PFSK-1 (cell line): ENCODE measurements at regions not wholly inside any gene's neighbourhood (a gene's known extent, or its start where the extent isn't known, plus 50 kb on each side); places are given as distances from the start of the nearest gene placed in this dataset.

Experiments used
- SIN3A ChIP-seq: IDR thresholded peaks from 2 replicates; pipeline ENCODE4 v1.6.1; 2012; ENCODE audit warnings: mild to moderate bottlenecking, low read length, moderate library complexity, borderline replicate concordance; ENCODE audit not compliant: insufficient read depth
- TF ChIP-seq, protein P1 (sequence below), 2 experiments: IDR thresholded peaks; 2 replicates each; pipeline versions ENCODE4 v1.6.1 to v1.8.0; 2011 to 2012; ENCODE audit warnings: low read depth in 2 of 2, low read length in 2 of 2, control low read depth in 1 of 2, inconsistent platforms in 1 of 2, mild to moderate bottlenecking in 1 of 2, moderate library complexity in 1 of 2; ENCODE audit not compliant: insufficient read depth in 1 of 2

DNA sequence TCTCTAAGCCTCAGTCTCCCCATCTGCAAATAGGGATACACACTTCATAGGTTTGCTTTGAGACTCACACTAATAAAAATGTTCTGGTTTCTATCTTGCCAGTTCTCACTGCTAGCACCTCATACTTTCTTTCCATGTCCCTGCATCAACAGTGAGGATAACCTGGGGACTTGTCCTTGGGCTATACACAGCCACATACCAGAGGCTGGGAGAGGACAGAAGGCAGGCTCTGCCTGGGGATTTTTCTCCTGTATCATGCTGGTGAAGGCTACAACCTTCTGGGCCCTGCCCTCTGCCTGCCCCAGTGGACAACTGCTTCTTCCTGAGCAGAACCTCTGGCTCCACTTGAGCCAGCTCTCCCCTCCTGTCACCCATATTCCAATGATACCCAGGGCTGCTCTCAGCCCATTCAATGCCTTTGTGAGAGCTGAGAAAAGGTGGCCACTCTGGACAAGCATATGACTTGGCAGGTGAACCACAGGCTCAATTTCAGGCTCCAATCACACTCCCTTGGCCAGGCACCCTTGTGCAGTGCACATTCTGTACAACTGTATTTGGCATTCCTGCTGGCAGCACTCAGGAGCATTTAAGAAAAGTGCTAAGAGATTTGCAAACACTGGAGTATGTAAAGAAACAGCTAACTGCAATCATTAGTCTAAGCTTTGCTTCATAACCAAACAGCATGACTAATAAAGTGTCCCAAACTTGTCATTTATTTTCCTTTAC, 135.8 kb upstream of the VRK1 start:
- TF ChIP-seq, protein P1, sequence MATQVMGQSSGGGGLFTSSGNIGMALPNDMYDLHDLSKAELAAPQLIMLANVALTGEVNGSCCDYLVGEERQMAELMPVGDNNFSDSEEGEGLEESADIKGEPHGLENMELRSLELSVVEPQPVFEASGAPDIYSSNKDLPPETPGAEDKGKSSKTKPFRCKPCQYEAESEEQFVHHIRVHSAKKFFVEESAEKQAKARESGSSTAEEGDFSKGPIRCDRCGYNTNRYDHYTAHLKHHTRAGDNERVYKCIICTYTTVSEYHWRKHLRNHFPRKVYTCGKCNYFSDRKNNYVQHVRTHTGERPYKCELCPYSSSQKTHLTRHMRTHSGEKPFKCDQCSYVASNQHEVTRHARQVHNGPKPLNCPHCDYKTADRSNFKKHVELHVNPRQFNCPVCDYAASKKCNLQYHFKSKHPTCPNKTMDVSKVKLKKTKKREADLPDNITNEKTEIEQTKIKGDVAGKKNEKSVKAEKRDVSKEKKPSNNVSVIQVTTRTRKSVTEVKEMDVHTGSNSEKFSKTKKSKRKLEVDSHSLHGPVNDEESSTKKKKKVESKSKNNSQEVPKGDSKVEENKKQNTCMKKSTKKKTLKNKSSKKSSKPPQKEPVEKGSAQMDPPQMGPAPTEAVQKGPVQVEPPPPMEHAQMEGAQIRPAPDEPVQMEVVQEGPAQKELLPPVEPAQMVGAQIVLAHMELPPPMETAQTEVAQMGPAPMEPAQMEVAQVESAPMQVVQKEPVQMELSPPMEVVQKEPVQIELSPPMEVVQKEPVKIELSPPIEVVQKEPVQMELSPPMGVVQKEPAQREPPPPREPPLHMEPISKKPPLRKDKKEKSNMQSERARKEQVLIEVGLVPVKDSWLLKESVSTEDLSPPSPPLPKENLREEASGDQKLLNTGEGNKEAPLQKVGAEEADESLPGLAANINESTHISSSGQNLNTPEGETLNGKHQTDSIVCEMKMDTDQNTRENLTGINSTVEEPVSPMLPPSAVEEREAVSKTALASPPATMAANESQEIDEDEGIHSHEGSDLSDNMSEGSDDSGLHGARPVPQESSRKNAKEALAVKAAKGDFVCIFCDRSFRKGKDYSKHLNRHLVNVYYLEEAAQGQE (IDR thresholded peaks at IDR 0.05; ENCODE audit: insufficient read depth in 1 of 2, low read depth in 2 of 2, low read length in 2 of 2), result no peak
- TF ChIP-seq SIN3A, result no peak
